ENCODE measurements at regions not wholly inside any gene's neighbourhood (a gene's known extent, or its start where the extent isn't known, plus 50 kb on each side); places are given as distances from the start of the nearest gene placed in this dataset.
"Not testable (repeated sequence)": the region's sequence is repeated elsewhere in the genome, so short reads cannot be mapped to it uniquely, and the experiment has no call there.

DNA sequence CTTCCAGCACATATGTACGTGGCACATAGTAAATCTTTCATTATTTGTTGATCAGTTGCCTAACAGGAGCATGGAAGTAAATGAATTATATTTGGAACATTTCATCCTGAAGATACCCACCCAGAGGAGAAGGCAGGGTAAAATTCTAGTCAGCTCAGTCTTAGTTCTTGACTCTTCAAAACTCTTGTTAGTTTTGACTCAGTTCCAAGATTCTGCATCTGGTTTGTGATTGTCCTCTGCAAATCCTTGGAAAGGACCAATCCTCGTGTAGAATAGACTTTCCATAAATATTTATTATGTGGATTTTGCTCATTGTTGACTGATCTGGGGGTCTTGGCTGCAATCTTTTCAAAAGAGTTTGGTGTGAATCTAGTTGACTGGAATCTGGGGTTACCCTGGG lies 257.5 kb upstream of the FAT1 start:
- no peak for DNase-seq

DNA sequence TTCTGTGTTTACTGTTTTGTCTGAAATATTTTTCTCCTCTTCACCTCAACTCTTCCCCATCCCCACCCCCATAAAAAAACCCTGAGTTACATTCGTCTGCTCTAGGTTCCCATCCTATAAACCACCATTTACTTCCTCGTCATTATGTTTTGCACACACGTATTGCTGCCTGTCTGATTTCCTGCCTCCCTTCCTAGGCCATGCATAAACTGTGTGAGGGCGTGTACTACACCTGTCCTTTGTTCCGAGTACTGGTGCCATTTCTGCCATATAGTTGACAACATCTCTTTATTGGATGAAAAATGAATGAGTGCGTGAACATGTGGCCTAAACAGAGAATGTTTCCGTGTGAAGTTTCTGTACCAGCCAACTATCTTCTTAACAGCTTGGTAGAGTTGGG lies 258.5 kb upstream of the FAT1 start:
- DNase-seq, result no peak

DNA sequence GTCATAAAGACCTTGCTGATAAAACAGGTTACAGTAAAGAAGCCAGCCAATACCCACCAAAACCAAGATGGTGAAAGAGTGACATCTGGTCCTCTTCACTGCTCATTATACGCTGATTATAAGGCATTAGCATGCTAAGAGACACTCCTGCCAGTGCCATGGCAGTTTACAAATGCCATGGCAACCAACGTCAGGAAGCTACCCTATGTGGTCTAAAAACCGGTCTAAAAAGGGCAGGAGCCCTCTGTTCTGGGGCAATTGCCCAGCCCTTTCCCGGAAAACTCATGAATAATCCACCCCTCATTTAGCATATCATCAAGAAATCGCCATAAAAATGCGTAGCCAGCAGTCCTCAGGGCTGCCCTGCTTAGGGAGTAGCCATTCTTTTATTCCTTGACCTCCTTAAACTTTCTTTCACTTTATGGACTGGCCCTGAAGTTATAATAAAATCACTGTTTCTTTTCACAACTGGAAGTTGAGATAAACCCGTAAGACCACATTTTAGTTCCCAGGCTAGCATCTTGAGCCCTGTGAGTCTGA lies 260.5 kb upstream of the FAT1 start:
- DNase-seq, result no peak

DNA sequence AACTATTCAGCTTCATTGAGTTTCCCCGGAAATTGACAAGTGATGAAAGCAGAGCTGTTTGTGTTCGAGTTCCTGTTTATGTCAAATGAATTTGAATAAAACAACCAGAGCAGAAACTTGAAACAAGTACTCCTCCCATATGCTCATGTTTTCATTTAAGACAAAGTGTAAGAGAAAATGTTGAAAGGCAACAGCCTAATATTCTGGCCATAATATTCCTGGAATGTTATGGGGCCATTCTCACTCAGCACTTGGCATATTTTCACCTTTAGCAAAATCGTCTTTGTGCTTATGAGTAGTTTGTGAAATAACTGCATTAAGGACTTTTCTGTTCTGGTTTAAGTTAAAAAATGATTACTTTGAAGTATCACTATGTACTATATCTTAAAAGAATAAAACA lies 276.0 kb upstream of the FAT1 start:
- no peak for DNase-seq

DNA sequence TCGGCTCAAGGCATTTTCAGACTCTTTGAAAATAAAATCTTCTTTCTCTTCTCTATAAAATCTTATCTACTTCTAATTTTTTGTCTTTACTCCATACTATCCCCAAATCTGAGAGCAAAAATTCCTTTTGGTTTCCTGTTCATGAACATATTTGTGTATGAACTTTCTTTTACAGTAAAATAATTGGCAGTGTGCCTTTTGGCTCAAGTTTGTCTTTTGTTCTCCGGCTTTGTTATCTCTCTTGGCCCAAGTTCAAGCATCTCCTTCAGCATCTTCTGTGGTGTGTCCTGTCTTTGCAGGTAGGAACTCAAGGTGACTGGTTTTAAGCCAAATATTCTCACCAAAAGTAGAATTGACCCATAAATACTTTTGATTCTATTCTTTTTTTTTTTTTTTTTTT lies 276.6 kb upstream of the FAT1 start:
- no peak for DNase-seq

DNA sequence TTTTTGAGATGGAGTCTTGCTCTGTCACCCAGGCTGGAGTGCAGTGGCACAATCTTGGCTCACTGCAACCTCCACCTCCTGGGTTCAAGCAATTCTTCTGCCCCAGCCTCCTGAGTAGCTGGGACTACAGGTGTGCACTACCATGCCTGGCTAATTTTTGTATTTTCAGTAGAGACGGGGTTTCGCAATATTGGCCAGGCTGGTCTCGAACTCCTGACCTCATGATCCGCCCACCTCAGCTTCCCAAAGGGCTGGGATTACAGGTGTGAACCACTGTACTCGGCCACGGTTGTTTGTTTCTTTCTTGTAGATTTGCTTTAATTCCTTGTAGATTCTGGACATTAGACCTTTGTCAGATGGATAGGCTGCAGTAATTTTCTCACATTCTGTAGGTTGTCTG lies 278.5 kb upstream of the FAT1 start:
- not testable (repeated sequence) for DNase-seq

DNA sequence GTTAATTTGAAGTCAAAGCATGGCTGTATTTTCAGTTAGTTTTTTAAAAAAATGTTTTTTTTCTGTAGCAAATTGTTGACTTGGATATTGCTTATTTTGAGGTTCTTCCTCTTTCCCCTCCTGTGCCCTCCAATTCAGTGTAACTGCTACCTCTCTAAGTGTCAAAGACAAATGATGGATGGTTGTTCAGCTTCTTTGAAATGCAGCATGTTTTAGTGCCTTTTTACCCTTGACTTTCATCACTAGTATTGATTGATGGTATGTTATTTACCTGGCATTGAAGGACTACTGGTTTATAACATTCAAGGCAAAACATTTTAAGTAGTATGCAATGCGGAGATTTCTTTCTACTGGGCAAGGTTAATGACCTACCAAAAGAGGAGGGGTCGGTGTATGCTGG lies 281.0 kb upstream of the FAT1 start:
- DNase-seq, result no peak

DNA sequence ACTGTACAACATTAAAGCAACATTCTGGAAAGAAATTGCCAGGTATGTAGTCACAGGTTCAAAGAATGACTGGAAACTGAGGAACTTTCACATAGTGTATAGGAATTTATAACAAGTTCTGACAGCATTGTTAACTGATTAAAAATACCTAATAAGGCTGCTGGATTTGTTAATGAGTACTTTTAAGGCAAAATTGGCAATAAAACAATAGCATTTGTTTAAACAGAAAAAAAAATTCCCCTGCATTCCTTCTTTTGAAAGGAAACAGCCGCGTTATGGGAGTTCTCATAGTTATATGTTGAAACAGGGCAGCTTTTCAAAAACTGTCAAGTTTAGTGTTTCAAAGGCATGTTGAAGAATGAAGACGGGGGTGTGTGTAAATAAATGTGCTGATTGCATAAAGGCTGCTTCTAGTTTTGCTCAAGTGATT lies 282.5 kb upstream of the FAT1 start:
- DNase-seq, result peak; percentile 52

DNA sequence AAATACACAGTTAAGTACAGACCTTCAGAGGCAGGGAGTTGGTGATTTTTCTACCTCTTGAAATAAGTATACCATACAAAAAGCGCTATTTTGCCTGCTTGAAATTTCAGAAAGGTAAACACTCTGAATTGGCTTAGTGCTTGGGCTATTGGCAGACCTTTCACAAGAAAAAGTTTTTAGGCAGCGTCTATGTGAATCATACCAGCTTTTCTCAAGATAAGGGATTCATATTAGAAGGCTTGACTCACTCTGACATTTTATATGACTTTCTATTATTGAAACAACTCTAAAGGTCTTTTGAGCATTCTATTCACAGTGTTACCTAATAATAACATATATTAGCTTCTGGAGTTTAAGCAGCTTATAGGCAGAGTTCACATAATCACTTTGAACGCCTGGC lies 286.4 kb upstream of the FAT1 start:
- DNase-seq, result no peak

DNA sequence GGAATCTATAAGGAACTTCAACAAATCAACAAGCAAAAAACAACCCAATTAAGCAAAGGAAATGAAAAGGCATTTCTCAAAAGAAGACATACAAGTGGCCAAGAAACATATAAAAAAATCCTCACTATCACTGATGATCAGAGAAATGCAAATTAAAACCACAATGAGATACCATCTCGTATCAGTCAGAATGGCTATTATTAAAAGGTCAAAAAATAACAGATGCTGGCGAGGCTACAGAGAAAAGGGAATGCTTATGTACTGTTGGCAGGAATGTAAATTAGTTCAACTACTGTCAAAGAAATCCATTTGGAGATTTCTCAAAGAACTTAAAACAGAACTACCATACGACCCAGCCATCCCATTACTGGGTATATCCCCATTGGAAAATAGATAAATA lies 292.4 kb upstream of the FAT1 start:
- DNase-seq, result no peak

DNA sequence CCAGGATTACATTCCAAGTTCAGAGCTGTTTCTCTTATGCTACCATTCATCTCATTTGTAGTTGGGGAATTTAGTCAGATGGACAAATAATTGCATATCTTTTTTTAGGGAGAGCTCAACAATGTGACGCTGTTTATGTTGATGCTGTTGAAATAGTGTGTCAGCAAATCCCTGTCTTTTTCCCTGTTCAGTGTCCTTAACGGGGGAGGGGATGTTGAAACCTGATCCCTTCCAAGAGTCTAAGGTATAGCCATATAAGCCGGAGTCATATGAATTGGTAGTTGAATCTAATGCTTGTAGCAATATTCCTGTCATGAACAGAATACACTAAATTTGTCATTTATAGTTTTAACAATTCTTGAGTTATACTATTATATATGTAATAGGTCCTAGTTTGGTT lies 293.5 kb upstream of the FAT1 start:
- DNase-seq, result no peak

DNA sequence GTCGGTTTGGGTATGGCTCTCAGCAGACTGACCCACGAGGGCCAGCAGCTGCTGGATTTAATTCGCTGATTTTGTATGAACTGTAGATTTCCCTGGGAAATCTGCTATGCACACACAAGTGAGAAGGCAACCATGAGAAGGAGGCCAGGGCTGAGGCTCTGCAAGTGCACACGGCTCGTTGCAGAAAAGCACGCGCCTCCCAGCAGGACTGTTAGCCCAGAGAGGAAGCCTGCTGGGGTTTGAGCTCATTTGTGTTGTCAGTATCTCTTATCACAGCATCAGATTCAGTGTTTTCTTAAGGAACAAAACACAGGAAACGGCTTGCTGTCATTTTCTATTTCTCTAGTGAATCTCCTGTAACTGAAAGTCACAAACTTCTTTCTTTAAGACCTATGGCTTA lies 296.2 kb upstream of the FAT1 start:
- DNase-seq, result no peak

DNA sequence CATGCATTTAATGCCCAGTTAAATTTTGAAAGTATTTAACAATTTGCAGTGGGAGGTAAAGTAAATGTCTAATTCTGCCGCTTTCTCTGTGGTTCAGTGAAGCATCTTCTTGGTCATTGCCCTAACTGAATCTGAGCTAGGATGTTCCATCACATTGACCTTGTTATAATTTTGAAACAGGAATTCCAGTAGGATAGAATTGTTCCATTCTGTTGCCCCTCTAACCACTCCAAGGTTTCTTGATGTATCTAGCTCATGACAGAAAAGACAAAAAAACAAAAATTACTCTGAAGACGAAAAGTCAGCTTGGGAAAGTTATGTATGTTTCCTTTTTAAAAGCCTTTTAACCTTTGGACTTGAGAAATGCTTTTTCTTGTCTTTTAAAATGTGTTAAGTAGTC lies 297.0 kb upstream of the FAT1 start:
- no peak for DNase-seq

DNA sequence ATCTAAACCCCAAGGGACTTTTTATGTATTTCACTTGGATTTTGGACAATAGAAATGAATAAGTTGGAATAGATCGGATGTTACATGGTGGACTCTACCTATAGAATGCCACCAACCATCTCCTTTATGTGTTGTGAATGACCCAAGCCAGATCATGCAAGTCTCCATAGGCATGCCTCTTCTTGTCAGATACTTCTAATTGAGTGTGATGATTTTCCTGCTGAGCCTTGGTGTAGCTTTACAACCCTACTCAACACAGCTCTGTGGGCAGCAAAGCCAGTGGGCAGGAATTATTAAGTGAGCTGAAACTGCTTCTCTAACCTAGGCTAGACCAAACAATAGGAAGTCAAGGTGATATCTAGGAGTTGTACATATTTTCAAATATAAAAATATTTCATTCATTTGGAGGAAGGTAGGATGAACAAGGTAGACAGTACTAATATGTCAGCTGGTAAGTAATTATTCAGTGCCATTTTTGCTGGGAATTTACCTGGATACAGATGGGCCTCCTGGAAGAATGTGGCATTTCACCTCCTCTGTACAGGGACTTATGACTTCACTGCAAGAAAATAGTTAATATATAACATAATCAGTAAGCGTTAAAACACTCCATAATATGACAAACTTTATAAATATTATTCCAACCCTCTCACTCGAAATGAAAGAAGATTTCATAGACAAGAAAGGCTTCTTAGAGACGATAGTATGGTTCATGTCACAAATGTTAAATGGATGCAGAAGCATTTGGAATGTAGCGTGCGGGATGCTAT lies 298.0 kb upstream of the FAT1 start:
- DNase-seq, result no peak

DNA sequence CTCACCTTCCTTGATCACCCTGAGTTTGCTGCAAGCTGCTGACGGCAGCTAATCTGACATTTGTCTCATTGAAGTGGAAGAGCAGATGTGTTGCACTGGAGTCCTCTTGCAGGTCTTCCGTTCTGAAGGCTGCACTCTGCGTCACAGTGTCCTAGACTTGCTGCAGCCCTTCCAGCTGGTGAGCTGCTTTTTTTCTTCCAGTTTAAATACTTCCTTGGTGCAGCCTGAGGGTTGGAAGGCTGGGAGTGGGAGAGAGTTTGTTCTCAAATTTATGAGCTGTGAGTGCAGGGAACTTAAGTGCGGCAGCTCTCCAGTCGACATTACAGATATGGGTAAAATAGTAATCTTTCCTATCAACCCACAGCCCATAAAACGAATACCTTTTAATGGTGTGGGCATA lies 303.6 kb upstream of the FAT1 start:
- peak; percentile 48 for DNase-seq

DNA sequence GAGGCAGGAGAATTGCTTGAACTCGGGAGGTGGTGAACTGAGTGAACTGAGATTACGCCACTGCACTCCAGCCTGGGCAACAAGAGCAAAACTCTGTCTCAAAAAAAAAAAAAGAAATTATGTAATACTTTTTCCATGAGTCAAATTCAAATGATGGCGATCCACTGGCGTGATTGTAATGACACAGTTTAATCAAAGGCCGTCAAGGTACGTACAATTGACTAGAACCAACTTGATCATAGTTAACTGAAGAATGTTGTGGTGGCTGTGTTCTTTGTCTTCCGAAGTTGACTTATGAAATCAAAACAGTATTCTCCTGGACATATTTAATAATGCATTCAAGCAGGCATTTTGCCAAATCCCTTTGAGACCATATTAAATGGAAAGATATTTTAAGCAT lies 318.6 kb upstream of the FAT1 start:
- DNase-seq, result no peak

DNA sequence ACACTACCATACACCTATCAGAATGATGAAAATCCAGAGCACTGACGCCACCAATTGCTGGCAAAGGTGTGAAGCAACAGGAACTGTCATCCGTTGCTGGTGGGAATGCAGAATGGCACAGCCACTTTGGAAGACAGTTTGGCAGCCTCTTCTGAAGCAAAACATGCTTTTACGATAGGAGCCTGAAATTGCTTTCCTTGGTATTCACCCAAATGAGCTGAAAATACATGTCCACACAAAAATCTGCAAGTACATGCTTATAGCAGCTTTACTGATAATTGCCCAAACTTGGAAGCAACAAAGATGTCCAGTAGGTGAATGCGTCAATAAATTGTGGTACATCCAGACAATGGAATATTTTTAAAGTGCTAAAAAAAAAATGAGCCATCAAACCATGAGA lies 322.8 kb upstream of the FAT1 start:
- DNase-seq, result no peak

DNA sequence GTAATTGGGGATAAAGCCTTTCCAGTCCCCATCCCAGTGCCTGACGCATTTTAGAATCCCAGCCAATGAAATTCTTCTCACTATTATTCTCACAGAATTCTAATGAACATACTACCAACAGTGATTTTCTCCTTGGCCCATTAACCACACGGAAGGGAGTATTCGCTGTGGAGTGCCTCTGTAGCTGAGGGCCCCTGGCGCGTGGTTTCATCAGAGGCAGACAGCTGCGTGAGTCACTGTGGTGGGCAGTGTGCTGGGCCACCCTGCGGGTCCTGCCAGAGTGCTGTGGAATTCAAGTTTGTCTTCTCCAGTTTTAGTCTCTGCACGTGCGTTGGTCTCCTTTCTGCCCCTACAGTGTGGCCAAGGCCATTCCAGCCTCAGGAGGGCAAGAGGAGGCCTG lies 335.4 kb upstream of the FAT1 start:
- no peak for DNase-seq

DNA sequence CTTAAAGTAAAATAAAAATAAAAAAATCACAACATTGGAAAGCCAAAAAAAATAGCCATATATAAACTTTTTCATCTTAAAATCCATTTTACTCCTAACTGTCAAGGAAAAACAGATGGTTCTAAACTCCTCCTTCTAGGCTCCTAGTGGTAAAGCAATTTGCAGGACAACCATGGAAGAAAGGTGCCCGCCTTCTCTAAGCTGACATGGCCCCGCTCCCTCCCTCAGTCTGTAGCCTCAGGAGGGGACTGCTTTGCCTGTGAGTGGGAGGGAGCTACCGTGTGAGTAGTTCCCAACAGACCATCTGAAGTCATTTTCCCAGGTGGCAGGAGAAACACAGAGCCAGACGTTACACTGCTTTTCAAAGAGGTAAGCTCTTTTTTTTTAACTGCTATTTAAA lies 336.2 kb upstream of the FAT1 start:
- DNase-seq, result no peak

DNA sequence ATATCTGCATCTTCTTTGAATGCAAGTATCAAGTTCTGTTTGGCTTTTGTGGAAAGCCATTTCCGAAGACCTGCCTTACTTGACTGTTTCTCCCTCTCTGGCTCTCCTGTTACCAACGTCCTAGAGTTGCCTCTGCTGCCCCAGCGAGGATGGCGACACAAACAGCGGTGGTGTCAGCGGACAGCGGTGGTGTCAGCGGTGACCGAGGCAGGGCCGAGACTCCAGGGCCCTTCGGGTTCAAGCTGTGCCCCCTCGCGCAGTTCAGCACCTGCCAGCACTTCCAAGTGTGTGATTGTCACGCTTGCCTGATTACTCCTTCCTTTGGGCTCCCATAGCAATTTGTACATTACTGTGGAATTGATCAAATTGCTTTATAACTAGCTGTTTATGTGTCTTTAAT lies 336.9 kb upstream of the FAT1 start:
- no peak for DNase-seq

DNA sequence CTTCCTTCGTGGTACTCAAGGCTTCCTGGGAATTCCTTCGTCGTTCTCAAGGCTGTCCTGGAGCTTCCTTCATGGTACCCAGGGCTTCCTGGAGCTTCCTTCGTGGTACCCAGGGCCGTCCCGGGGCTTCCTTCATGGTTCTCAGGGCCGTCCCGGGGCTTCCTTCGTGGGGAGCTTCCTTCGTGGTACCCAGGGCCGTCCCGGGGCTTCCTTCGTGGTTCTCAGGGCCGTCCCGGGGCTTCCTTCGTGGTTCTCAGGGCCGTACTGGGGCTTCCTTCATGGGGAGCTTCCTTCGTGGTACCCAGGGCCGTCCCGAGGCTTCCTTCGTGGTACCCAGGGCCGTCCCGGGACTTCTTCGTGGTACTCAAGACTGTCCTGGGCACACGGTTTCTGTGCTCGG lies 339.6 kb upstream of the FAT1 start:
- DNase-seq, result no peak

DNA sequence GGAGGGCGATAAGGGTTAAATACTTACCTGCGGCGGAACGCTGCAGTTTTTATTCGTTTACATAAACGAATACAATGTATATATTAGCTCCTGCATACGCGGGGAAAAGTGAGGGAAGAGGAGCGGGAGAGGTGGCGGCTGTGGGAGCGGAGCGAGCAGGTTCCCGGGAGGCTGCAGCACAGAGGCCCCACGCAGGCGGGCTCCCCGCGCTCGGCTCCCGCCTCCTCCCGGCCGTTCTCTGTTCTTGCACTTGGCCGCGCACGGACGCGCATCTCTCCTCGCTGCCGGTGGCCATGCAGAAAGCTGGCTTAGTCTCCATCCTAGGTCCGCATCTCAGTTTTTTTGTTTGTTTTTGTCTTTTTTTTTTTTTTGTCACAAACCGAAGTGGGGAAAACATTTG lies 340.4 kb upstream of the FAT1 start:
- no peak for DNase-seq

DNA sequence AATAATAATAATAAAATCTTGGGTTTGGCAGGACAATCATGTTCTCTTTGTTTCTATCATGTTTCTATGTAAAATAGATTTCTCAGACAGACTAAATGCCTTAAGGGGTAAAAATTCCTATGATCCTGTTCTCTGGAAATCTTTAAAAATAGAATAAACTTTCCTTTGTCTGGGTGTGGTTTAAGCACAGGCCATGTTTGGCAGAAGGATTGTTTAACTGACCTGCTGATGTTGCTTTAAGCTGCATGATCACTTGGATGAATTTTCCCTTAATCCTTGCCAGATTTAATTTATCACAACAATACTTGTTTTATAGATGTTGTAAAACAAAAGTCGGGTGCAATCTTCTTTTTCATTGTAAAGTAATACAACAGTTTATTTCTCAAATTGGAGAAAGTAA lies 341.7 kb upstream of the FAT1 start:
- peak; percentile 50 for DNase-seq

DNA sequence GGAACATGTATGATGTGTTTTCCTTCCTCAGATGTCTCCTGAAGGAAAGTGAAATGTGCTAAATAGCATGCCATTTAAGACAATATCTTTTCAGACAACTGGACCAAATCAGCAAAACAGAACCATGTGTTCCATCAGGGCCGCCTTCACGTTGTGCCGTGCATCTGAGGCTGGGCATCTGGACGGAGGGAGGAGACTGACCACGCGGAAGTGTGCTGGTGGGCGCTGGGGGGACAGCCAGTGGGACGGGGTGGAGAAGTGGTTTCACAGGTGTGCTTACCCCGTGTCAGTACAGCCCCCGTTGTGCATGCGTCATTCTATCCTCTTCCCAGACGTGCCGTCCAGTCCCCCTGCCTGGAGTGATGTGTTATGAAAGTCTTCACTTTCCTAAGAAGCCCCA lies 342.1 kb upstream of the FAT1 start:
- no peak for DNase-seq

DNA sequence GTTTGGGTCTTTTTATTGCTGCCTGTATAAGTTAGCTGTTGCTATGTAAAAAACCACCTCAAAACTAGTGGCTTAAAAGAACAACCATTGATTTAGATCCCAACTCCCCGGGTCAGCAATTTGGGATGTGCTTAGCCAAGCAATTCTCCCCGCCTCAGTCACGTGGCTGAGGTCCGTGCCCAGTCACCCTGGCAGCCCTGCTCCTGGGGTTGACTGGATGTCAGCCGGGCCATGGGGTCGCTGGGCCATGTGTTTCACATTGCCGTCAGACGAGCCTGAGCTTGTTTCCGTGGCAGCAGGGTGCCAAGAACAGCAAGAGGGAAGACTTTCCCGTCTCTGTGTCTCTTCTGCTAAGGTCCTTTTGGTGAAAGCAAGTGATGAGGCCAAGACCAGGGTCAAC lies 345.7 kb upstream of the FAT1 start:
- DNase-seq, result no peak
